HG02571 (cell line): ENCODE measurements at regions not wholly inside any gene's neighbourhood (a gene's known extent, or its start where the extent isn't known, plus 50 kb on each side); places are given as distances from the start of the nearest gene placed in this dataset.

Experiments
- ATAC-seq: cut with Tn5 transposase; IDR thresholded peaks from one replicate; pipeline ENCODE4 v1.9.1; 2021; ENCODE audit warnings: mild to moderate bottlenecking, moderate library complexity; ENCODE audit not compliant: unreplicated experiment

- ATAC-seq = no peak
These were observed 113.0 kb upstream of the DYNLRB2 start for GRCh38 chr16:80427795-80428194.

DNA sequence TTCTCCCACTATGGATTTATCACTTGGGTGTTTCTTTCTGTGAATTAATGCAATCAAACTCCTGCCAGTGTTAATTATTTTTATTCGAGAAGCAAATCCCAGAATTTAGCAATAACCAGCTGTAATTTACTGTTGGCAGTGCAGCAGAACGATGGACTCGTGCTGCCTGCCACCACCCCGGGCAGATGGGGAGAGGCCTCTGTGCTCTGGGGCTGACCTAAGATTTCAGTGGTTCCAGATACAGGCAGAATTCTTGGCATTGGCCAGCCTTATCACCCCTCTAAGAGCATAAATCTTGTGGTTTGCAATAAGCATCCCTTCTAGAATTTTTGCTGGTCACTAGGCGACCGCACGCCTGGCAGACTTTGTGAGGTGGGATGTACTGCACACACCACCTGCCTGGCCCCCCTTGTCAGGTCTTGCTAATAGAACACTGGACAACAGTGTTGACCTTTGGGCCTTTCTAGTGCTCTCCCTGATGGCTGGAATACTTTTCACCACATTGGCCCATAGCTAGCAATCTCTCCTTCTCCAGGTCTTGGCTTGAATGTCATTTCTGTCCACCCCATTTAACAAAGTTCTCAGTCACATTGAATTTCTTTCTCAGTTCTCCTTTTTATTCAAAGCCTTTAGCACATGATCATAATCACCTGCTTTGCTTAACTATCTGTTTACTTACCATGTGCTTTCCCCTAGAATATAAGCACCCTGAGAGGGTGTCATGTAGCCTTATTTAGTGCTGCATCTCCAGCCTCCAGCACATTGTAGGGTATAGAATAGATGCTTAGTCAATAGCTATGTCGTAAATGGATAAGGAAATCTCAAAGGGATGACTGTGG, 122.1 kb upstream of the DYNLRB2 start:
- ATAC-seq = no peak

DNA sequence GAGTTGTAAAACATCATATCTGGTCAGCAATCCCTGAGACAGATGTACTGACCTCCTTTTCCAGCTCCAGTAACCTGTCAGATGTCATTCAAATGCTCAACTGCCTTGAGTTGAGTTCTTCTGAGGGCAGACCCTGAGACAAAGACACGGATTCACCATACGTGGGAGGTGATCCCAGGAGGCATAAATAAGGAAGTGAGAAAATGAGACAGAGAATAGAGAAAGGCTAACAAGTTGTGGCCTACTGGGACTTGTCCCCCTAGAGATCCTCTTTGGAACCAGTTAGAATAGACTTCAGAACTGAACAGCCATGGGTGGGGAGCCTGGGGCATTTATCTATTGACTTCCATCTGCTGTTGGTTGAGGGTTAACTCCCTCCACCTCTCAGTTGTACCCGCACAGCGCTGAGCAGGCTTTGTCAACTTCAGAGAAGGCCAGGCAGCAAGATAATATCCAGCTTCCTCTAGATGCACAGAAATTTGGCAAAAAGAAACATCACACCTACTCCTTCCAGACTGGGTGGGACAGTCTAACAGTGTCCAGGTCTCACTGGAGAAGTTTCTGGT, 123.0 kb upstream of the DYNLRB2 start:
- ATAC-seq = no peak

DNA sequence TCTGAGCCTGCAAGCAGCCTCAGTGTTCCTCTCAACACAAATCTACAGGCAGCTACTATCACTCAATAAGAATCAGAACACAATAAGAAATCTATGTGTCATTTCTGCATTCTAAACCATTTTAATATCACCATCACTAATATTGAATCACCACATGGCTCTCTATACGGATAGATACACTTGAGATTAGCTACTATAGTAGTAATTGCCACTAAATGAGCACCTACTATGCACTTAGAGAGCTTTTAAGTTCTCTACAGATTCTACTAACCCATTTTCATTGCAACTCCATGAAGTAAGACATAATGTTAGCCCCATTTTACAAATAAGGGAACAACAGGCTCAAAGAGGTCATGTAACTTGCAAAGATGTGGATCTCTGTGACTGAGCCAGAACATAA, 132.8 kb upstream of the DYNLRB2 start:
- no peak for ATAC-seq

GRCh38 chr16:80407265-80407987, 133.4 kb upstream of the DYNLRB2 start:
- no peak for ATAC-seq

DNA sequence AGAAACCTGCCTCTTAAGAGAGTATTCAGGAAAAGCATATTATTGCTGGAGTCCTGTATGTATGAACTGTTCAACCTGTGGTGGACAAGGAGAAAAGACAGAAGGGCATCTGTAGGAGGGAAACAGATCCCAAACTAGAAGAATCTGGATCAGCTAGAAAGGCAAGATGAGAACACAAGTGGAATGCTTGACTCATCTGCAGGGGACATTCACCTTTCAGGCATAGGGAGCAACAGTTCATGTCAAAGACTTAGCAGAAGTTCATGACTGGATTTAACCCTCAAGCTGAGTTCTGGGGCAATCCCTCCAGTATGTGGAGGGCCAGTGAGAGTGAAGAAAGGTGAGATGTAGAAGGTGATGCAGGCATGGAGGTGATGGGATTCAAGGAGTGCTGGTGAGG, 135.9 kb upstream of the DYNLRB2 start:
- no peak for ATAC-seq

GRCh38 chr16:80403894-80404293, 136.9 kb upstream of the DYNLRB2 start:
- ATAC-seq = no peak

- no peak for ATAC-seq
These were observed 149.8 kb upstream of the DYNLRB2 start for GRCh38 chr16:80390871-80391489.

DNA sequence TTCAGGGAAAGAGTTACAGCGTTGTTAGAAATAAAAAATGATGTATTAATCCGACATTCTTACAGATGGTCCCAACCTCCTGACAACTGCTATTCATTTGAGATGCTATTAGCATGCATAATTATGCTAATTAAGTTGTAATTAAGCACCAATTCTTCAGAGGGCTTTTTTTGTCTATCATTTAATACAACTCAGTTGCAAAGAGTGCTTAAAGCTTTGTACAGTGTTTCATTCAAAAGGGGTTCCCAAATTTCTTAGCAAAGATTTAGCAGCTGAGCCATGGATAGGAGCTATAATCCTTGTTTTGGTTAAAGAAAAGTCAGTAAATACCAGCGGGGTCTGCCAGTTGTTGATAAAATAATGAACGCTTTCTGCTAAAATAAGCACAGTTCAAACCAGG, 150.7 kb upstream of the DYNLRB2 start:
- no peak for ATAC-seq

GRCh38 chr16:80389338-80389737, 151.5 kb upstream of the DYNLRB2 start:
- no peak for ATAC-seq

- no peak for ATAC-seq
These were observed 153.4 kb upstream of the DYNLRB2 start for GRCh38 chr16:80387318-80387921.

DNA sequence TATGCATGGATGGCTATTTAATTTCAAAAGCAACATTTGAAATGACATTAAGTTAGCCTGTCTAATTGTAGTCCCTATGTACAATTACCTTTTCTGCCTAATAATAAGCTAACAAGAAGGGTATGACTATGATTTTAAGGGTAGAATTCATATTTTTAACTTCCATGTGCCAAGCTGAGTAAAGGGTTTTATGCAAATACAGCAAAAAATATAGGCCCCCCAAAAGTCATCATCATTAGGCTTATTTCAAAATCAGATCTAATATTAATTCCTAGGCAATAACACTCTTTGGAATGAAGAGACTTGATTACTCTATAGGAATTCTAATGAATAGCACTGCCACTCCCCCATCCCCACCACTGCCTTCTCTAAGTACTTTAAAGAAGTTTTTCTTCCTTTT, 155.9 kb upstream of the DYNLRB2 start:
- ATAC-seq = no peak

- ATAC-seq = no peak
These were observed 160.3 kb upstream of the DYNLRB2 start for GRCh38 chr16:80380514-80380913.

DNA sequence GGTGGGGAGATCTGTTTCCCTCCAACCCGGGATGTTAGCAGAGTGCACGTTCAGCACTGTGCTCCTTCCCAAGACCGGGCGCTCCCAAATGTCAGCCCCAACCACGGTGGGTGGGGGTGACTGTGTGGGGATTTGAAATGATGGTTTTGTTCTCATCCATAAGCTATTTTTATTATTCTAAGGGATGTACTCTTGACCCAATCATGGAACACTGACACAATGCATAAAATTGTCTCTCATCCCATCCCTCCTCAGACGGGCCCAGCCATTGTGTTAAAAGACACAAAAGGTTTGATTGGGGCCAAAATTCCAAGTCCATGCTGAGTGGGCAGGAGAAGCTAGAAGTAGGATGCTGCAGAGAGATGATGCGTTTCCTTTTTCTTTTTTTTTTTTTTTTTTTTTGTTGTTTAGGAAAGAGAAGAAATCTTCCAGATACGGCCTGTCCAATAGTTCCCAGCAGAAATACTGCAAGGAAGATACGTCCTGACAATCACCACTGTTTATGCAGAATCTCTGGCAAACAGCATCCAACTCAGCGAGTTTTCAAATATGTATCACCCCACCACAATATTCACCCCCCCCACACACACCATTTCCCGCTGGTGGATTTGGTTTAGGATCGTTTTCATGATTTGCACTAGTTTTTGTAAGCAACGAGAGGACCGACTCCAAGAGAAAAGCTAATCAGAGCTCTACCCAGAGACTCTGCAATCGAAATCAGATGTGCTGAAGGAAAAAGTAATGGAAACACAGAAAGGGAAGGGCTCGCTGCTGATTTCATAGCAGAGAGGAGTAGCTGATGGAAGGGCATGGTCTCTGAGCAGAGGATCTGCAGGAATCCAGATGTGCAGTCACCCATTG, 163.5 kb upstream of the DYNLRB2 start:
- no peak for ATAC-seq

DNA sequence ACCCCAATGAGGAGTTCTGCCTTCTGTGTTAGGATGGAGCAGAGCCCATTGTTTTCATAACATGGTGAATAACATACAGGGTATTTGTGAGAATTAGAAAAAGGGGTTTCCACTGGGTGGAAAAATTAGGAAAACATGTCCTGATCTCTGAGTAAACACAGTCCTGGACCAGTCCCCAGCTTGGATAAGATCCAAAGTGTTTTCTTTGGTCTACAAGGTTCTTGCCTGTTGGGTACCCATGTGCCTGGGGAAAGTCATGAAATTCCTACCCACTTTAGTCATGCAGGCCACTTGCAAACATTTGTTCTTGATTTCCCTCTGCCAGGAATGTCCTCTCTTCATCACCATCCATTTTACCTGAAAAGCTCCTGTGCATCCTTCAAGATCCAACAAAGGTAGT, 164.8 kb upstream of the DYNLRB2 start:
- no peak for ATAC-seq

DNA sequence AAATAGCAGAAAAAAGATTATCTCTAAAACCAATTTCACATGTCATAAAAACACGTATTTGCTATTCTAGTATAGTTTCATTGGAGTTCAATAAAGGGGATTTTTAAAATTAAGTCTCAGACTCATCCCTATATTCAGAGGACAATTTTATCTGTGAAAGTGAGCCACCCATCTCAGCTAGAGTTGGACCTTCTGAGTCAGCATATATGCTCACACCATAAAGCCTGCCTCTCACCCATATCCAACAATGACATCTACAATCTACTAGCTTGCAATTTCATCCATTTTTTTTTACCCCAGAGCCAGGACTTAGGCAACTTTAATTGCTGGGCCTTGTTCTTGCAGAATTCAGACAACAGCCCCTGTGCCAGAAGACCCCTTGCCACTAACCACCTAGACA, 165.3 kb upstream of the DYNLRB2 start:
- no peak for ATAC-seq

GRCh38 chr16:80372341-80372740, 168.5 kb upstream of the DYNLRB2 start:
- ATAC-seq = no peak

- ATAC-seq = no peak
These were observed 171.4 kb upstream of the DYNLRB2 start for GRCh38 chr16:80369138-80369958.

DNA sequence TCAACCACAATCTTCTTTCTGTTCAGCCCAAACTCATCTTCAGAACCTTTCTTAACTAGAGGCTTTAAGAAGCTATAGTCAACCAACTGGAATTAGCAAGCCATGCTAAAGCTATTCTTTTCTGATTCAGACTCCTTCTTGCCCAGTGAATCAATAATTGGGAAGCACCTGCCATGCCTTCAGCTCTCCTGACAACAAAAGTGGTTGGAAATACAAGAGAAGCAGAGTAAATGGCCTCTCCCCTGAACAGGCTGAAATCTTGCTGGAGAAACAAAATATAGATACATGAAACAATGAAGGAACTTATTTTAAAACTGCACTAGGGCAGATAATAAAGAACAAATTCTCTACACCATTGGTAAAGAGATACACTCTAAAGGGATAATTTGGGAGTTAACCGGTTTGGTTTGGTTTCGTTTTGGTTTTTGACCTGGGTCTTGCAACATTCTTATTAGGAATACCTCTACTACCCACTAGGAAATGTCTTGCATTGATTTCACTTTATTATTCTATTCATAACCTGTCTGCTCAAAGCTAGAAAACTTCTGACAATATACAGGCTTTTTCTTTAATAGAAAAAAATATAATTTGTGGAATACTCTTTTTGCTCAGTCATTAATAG, 173.6 kb upstream of the DYNLRB2 start:
- ATAC-seq = no peak
